Trophoblast cell (in vitro differentiated cells and primary cell): ENCODE measurements at regions not wholly inside any gene's neighbourhood (a gene's known extent, or its start where the extent isn't known, plus 50 kb on each side); places are given as distances from the start of the nearest gene placed in this dataset.

Experiments
- DNase-seq, 2 donors: peaks; one replicate each; pipeline ENCODE4 v3.0.0-alpha.2; 2016
- H2AFZ ChIP-seq: 2 replicates; pipeline ENCODE4 v1.6.1; 2013; ENCODE audit warnings: low read length, moderate library complexity, mild to moderate bottlenecking; ENCODE audit not compliant: insufficient read depth, poor library complexity
- H2AK5ac ChIP-seq: 2 replicates; pipeline ENCODE4 v1.6.1; 2013; ENCODE audit warnings: mild to moderate bottlenecking, low read length
- H2BK120ac ChIP-seq: 2 replicates; pipeline ENCODE4 v1.6.1; 2013; ENCODE audit warnings: low read length, mild to moderate bottlenecking, moderate library complexity; ENCODE audit not compliant: insufficient read depth, poor library complexity
- H2BK12ac ChIP-seq: 2 replicates; pipeline ENCODE4 v1.6.1; 2013; ENCODE audit warnings: mild to moderate bottlenecking, low read length, moderate library complexity
- H2BK5ac ChIP-seq: 2 replicates; pipeline ENCODE4 v1.6.1; 2013; ENCODE audit warnings: low read length, low read depth, moderate library complexity, mild to moderate bottlenecking; ENCODE audit not compliant: poor library complexity
- H3K14ac ChIP-seq: 2 replicates; pipeline ENCODE4 v1.6.1; 2013; ENCODE audit warnings: mild to moderate bottlenecking, low read length
- H3K18ac ChIP-seq: 2 replicates; pipeline ENCODE4 v1.6.1; 2013; ENCODE audit warnings: mild to moderate bottlenecking, low read length
- H3K23ac ChIP-seq: 2 replicates; pipeline ENCODE4 v1.6.1; 2013; ENCODE audit warnings: low read length
- H3K27ac ChIP-seq: 2 replicates; pipeline ENCODE4 v1.5.1; 2013; ENCODE audit warnings: low read depth, mild to moderate bottlenecking, inconsistent platforms, low read length, moderate library complexity
- H3K27me3 ChIP-seq: 2 replicates; pipeline ENCODE4 v1.6.1; 2013; ENCODE audit warnings: inconsistent platforms, mild to moderate bottlenecking, low read length, moderate library complexity; ENCODE audit not compliant: insufficient read depth
- H3K36me3 ChIP-seq, 2 experiments: 1 replicate in 1 of 2; 2 replicates in 1 of 2; pipeline ENCODE4 v1.6.1; 2013; ENCODE audit warnings: low read length in 2 of 2, mild to moderate bottlenecking in 2 of 2, moderate library complexity in 1 of 2; ENCODE audit not compliant: insufficient read depth in 2 of 2, control insufficient read depth in 1 of 2
- H3K4ac ChIP-seq: 2 replicates; pipeline ENCODE4 v1.6.1; 2013; ENCODE audit warnings: low read depth, mild to moderate bottlenecking, low read length, moderate library complexity
- H3K4me1 ChIP-seq, 2 experiments: 1 replicate in 1 of 2; 2 replicates in 1 of 2; pipeline ENCODE4 v1.6.1; 2013; ENCODE audit warnings: low read length in 2 of 2, mild to moderate bottlenecking in 2 of 2, moderate library complexity in 1 of 2; ENCODE audit not compliant: insufficient read depth in 2 of 2, control insufficient read depth in 1 of 2
- H3K4me2 ChIP-seq: 2 replicates; pipeline ENCODE4 v1.6.1; 2013; ENCODE audit warnings: inconsistent platforms, mild to moderate bottlenecking, low read length, moderate library complexity
- H3K4me3 ChIP-seq: 2 replicates; pipeline ENCODE4 v1.5.1; 2013; ENCODE audit warnings: mild to moderate bottlenecking, low read depth, low read length, inconsistent platforms
- H3K79me1 ChIP-seq: one replicate; pipeline ENCODE4 v1.6.1; 2013; ENCODE audit warnings: low read length
- H3K79me2 ChIP-seq: 2 replicates; pipeline ENCODE4 v1.6.1; 2013; ENCODE audit warnings: low read length, mild to moderate bottlenecking; ENCODE audit not compliant: control insufficient read depth, insufficient read depth, poor library complexity
- H3K9ac ChIP-seq: 2 replicates; pipeline ENCODE4 v1.6.1; 2013; ENCODE audit warnings: mild to moderate bottlenecking, low read length
- H3K9me3 ChIP-seq: 2 replicates; pipeline ENCODE4 v1.6.1; 2013; ENCODE audit warnings: low read depth, mild to moderate bottlenecking, control low read depth, inconsistent platforms, low read length; ENCODE audit not compliant: insufficient read depth
- H4K12ac ChIP-seq: 2 replicates; pipeline ENCODE4 v1.6.1; 2013; ENCODE audit warnings: low read depth, mild to moderate bottlenecking, low read length, moderate library complexity
- H4K8ac ChIP-seq: 2 replicates; pipeline ENCODE4 v1.6.1; 2013; ENCODE audit warnings: low read depth, mild to moderate bottlenecking, low read length, moderate library complexity
- H4K91ac ChIP-seq: one replicate; pipeline ENCODE4 v1.6.1; 2013; ENCODE audit warnings: low read depth, mild to moderate bottlenecking, low read length, moderate library complexity
- WGBS: extraction: QIAGEN DNeasy Blood & Tissue Kit; methylation state at CpG from one replicate; pipeline ENCODE4 v1.1.7; 2013; ENCODE audit warnings: missing lambda C conversion rate; ENCODE audit not compliant: insufficient read length, insufficient coverage; ENCODE audit errors: extremely low coverage; 5-methylcytosine and 5-hydroxymethylcytosine counted together

- H3K27ac ChIP-seq = no peak overlapping the region
- no peaks in the 10 kb centered on the region for H3K4me1 ChIP-seq
- H3K27me3 ChIP-seq = no peaks in the 10 kb centered on the region
- H3K18ac ChIP-seq = no peak overlapping the region
- no peak overlapping the region for H2AK5ac ChIP-seq
- H3K79me1 ChIP-seq = no peaks in the 10 kb centered on the region
- no peak overlapping the region for H4K12ac ChIP-seq
- H3K36me3 ChIP-seq = no peaks in the 10 kb centered on the region
- H2BK120ac ChIP-seq = no peak overlapping the region
- DNase-seq = no peak
- no peak overlapping the region for H3K4me2 ChIP-seq
- no peak overlapping the region for H3K4me3 ChIP-seq
- no peak overlapping the region for H3K4ac ChIP-seq
- H2AFZ ChIP-seq = no peak overlapping the region
- no peak overlapping the region for H3K9ac ChIP-seq
- no peak overlapping the region for H4K91ac ChIP-seq
- no peaks in the 10 kb centered on the region for H3K79me2 ChIP-seq
- no peak overlapping the region for H3K14ac ChIP-seq
- no peak overlapping the region for H3K23ac ChIP-seq
- WGBS = no CpG with 5 or more reads among the region's 6 CpGs
- no peak overlapping the region for H2BK12ac ChIP-seq
- H4K8ac ChIP-seq = no peak overlapping the region
- peaks cover 4% of the 10 kb centered on the region for H3K9me3 ChIP-seq
- H2BK5ac ChIP-seq = no peak overlapping the region
Measured at GRCh38 chr9:126232461-126232860, 94.2 kb upstream of the MVB12B start.

GRCh38 chr9:126233175-126233574, 93.5 kb upstream of the MVB12B start:
- no peak overlapping the region for H3K4ac ChIP-seq
- H2BK12ac ChIP-seq = no peak overlapping the region
- H3K14ac ChIP-seq = no peak overlapping the region
- no CpG with 5 or more reads among the region's 9 CpGs for WGBS
- no peaks in the 10 kb centered on the region for H3K4me1 ChIP-seq
- DNase-seq = no peak
- no peaks in the 10 kb centered on the region for H3K79me1 ChIP-seq
- no peak overlapping the region for H3K18ac ChIP-seq
- H3K27me3 ChIP-seq = no peaks in the 10 kb centered on the region
- no peaks in the 10 kb centered on the region for H3K36me3 ChIP-seq
- no peak overlapping the region for H3K4me2 ChIP-seq
- H3K9ac ChIP-seq = no peak overlapping the region
- H2BK120ac ChIP-seq = no peak overlapping the region
- H3K23ac ChIP-seq = no peak overlapping the region
- no peak overlapping the region for H4K12ac ChIP-seq
- H2AFZ ChIP-seq = no peak overlapping the region
- H3K27ac ChIP-seq = no peak overlapping the region
- H4K91ac ChIP-seq = no peak overlapping the region
- no peak overlapping the region for H2BK5ac ChIP-seq
- H3K4me3 ChIP-seq = no peak overlapping the region
- H2AK5ac ChIP-seq = no peak overlapping the region
- H4K8ac ChIP-seq = no peak overlapping the region
- peaks cover 4% of the 10 kb centered on the region for H3K9me3 ChIP-seq
- no peaks in the 10 kb centered on the region for H3K79me2 ChIP-seq

- H2BK5ac ChIP-seq = no peak overlapping the region
- H3K23ac ChIP-seq = no peak overlapping the region
- H3K4ac ChIP-seq = no peak overlapping the region
- H3K4me3 ChIP-seq = no peak overlapping the region
- no peak overlapping the region for H3K18ac ChIP-seq
- peaks cover 4% of the 10 kb centered on the region for H3K9me3 ChIP-seq
- H3K9ac ChIP-seq = no peak overlapping the region
- no peak overlapping the region for H3K27ac ChIP-seq
- no peak overlapping the region for H4K12ac ChIP-seq
- WGBS = no CpG with 5 or more reads among the region's 21 CpGs
- no peak overlapping the region for H3K14ac ChIP-seq
- no peak overlapping the region for H2AK5ac ChIP-seq
- DNase-seq = no peak
- no peak overlapping the region for H4K8ac ChIP-seq
- no peaks in the 10 kb centered on the region for H3K27me3 ChIP-seq
- H3K4me1 ChIP-seq = no peaks in the 10 kb centered on the region
- H4K91ac ChIP-seq = no peak overlapping the region
- H3K4me2 ChIP-seq = no peak overlapping the region
- H3K79me2 ChIP-seq = no peaks in the 10 kb centered on the region
- H2BK12ac ChIP-seq = no peak overlapping the region
- no peak overlapping the region for H2BK120ac ChIP-seq
- no peak overlapping the region for H2AFZ ChIP-seq
- H3K36me3 ChIP-seq = no peaks in the 10 kb centered on the region
- no peaks in the 10 kb centered on the region for H3K79me1 ChIP-seq
Measured at GRCh38 chr9:126233913-126234525, 92.6 kb upstream of the MVB12B start.

GRCh38 chr9:126234681-126235335, 91.8 kb upstream of the MVB12B start:
- H3K14ac ChIP-seq = no peak overlapping the region
- no peak overlapping the region for H3K4me2 ChIP-seq
- no peak overlapping the region for H2BK5ac ChIP-seq
- H2BK12ac ChIP-seq = no peak overlapping the region
- no peak for DNase-seq
- H3K79me2 ChIP-seq = no peaks in the 10 kb centered on the region
- H3K23ac ChIP-seq = no peak overlapping the region
- H4K91ac ChIP-seq = no peak overlapping the region
- WGBS = no CpG with 5 or more reads among the region's 8 CpGs
- H3K27me3 ChIP-seq = no peaks in the 10 kb centered on the region
- H3K4me3 ChIP-seq = no peak overlapping the region
- H2AK5ac ChIP-seq = no peak overlapping the region
- H3K9ac ChIP-seq = no peak overlapping the region
- H3K36me3 ChIP-seq = no peaks in the 10 kb centered on the region
- H3K4ac ChIP-seq = no peak overlapping the region
- H3K79me1 ChIP-seq = no peaks in the 10 kb centered on the region
- no peak overlapping the region for H2BK120ac ChIP-seq
- no peaks in the 10 kb centered on the region for H3K4me1 ChIP-seq
- no peak overlapping the region for H3K27ac ChIP-seq
- H4K8ac ChIP-seq = no peak overlapping the region
- H4K12ac ChIP-seq = no peak overlapping the region
- peaks cover 4% of the 10 kb centered on the region for H3K9me3 ChIP-seq
- no peak overlapping the region for H3K18ac ChIP-seq
- no peak overlapping the region for H2AFZ ChIP-seq
